Fibroblast of skin of scalp (primary cell): ENCODE measurements at regions not wholly inside any gene's neighbourhood (a gene's known extent, or its start where the extent isn't known, plus 50 kb on each side); places are given as distances from the start of the nearest gene placed in this dataset.
"Not testable (repeated sequence)": the region's sequence is repeated elsewhere in the genome, so short reads cannot be mapped to it uniquely, and the experiment has no call there.

Experiments used
- DNase-seq: peaks from one replicate; pipeline ENCODE4 v3.0.0-alpha.2; 2013

DNA sequence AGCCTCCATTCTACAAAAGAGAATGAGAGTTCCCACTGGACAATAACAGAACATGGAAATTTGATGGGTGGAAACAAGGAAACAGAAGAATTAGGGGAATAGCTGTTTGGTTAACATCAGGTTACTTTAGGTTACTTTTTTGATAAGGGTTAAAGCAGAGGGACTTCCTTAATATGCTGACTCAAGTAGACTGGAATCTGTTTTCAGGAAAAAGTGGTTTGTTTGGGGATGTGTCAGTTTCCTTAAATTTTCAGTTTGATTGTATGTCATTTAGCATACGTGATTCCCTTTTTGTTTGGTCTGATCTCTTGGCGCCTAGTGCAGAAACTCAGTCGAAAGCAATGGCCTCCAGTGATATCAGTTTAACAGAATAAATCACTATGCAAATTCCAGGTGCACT lies 411.8 kb upstream of the GRM7 start:
- DNase-seq = no peak

DNA sequence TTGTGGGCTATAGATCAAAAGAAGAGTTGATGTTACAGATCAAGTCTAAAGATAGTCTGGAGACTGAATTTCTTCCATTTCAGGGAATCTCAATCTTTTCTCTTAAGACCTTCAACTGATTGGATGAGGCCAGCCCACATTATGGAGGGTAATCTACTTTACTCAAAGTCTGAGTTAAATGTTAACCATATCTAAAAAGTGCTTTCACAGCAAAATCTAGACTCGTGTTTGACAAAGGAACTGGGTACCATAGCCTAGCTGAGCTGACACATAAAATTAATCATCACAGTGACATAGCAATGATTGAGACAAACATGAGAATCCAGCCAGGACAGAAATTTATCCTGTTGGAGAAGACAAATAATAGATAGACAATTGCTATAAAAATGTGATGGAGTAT lies 407.9 kb upstream of the GRM7 start:
- DNase-seq = no peak

DNA sequence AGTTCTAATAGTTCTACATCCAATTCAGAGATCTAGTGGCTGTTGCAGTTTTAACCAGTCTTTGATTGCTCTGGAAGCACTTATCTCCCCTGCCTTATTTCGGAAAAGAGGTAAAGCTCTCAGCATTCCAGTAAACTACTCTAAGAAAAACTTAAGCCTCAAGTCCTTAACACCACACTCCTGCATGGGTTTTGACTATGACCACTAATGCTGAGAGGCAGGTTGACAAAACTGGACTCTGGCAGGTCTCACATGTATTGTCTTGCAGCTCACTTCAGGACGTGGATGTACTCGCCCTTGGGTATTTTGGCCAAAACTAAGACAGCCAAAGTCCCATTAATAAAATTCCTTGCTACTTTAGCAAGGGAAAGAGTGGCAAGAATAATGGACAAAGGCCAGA lies 405.9 kb upstream of the GRM7 start:
- no peak for DNase-seq

DNA sequence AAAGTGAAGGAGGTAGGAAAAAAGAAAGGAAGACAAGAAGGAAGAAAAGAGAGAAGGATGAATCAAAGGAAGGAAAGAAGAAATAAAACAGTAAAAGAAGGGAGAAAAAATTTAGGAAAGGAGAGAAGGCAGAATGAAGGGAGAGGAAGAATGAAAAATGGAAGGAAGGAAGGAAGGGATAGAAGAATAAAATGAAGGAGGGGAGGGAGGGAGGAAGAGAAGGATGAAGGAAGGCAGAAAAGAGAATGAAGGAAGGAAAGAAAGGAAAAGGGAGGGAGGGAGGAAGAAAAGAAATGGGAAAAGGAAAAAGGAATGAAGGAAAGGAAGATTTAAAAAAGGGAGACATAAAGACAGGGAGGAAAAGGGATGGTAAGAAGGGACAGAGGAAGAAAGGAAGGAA lies 393.7 kb upstream of the GRM7 start:
- no peak for DNase-seq

DNA sequence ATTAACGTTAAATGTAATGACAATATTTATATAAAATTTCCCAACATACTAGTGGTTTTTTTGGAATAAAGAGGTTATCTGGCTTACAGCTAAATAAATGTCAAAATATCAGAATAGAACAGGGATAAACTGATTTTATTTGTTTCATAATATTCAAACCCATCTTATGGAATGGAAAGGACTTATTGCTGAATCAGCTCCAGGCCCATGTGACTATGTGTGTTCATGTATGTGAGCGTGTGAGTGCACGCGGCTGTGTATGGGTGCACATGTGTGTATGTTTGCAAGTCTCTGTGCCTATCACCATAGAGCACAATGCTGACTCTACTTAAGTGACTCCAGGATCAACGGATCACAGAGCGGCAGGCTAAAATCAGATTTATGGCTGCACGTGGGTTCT lies 392.3 kb upstream of the GRM7 start:
- no peak for DNase-seq

DNA sequence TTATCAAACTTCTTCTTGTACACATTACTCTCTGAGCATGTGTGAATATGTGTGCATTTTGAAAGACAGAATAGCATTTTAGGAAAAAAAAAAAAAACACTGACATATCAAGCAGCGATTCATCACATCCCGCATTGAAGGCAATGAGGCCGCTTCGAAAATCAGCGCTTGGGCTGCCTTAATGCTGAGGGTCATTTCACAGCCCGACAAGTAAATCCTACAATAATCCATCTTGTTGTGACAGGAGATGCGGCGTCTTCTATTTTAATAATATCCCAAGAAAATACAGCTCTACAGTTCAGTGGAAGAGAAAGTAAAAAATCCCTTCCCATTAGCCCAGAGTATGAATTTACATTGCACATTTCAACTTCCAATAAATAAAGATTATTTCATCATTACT lies 389.2 kb upstream of the GRM7 start:
- no peak for DNase-seq

DNA sequence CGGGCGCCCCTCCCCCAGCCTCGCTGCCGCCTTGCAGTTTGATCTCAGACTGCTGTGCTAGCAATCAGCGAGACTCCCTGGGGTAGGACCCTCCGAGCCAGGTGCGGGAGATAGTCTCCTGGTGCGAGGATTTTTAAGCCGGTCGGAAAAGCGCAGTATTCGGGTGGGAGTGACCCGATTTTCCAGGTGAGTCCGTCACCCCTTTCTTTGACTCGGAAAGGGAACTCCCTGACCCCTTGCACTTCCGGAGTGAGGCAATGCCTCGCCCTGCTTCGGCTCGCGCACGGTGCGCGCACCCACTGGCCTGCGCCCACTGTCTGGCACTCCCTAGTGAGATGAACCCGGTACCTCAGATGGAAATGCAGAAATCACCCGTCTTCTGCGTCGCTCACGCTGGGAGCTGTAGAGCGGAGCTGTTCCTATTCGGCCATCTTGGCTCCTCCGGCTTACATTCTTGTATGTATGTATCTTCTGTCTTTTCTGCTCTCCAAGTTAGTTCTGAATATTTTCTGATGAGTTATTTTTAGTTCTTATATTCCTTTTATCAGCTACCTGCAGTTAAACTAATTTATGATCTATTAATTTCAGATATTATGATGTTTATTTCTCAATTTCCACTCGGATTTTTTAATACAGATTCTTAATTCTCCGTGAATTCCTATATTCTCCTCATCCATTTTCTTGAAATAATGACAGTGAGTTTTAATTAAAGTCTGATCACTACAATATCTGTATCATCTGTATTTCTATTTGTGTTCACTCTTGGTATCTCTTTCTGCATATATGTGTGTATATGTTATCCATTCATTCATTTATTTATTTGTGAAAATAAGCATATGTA lies 370.2 kb upstream of the GRM7 start:
- DNase-seq = not testable (repeated sequence)

DNA sequence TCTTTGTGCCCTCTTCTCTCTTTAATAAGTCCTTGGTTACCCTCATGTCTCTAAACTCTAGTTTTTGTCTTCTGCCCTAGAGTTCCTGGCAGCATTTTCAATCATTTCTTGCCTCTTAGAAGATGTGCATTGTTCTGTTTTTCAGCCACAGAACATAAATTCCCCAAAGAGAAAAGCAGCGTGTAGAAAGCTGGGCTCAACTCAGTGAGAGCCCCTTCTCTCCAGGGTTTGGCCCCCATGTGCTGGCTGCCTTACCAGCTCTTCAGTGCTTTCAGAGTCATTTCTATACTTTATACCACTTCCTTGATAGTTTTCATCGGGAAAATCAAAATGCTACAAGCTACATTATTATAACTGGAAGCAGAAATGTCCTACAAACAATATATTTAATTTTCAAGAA lies 369.1 kb upstream of the GRM7 start:
- DNase-seq = no peak

DNA sequence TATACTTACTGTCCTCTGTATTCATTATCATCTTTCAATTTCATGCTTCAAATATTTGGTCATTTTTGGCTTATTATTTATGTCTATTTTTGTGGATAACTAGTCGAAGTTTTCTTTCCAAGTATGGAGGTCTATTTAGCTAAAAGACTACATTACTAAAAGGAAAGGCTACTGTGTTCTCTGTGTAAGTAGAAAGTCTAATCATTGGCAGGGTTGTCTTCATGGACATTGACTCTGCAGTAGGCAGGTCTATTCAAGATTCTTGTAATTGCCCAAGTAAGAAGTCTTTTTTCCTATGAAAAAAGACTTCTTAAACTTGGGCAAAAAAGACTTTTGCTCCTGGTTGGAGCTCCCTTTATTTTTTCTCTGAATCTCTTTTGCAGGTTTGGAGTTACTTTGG lies 368.6 kb upstream of the GRM7 start:
- DNase-seq = no peak

DNA sequence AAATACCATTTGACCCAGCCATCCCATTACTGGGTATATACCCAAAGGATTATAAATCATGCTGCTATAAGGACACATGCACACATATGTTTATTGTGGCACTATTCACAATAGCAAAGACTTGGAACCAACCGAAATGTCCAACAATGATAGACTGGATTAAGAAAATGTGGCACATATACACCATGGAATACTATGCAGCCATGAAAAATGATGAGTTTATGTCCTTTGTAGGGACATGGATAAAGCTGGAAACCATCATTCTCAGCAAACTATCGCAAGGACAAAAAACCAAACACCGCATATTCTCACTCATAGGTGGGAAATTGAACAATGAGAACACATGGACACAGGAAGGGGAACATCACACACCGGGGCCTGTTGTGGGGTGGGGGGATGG lies 362.0 kb upstream of the GRM7 start:
- DNase-seq = not testable (repeated sequence)

DNA sequence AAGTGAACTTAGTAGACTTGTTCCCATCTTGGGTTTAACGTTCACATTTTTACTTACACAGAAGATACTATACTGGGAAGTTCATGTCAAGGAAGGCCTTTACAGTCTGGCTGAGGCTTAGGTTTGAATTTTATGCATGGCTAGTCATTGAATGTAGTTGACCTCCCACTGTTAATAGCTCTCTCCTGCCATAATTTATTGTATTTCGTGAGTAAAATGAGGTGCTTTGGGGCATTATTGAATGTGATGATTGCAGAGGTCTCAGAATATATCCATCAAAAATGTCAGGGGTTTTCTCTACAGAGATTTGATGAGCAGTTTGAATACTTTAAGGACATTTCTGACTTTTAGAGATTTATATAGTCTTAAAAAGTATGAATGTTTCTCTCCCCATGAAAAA lies 356.6 kb upstream of the GRM7 start:
- no peak for DNase-seq

DNA sequence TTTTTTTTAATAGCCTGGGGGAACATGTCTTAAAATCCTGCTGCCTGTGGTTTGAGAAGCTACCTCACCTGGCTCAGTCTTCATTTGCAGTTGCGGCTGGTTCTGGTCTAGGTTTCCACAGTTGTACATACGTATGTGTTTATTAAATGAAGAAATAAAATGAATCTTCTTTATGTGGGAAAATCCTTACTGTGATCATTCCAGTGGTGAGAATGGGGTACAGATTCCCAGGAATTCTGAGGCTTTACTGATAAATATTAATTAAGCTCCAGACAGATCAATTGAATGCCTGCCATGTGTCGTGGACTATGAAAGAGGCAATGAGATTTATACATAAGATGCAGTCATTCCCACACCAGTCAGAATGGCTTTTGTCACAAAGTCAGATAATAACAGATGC lies 356.1 kb upstream of the GRM7 start:
- DNase-seq = no peak

DNA sequence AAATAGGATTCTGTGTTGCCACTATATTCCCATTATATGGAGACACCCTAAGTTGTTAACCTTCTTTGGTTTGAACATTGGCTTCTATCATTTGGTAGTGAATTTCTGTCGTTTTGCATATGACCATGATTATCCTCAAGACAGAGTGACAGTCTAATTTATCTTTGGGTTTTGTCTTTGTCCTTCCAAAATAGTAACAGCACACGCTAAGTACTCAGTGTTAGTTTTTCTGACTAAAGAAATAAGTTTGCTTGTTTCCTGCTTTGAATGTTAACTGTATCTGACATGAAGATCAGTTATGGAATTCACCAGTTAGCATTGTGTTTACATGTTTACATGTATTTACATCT lies 352.5 kb upstream of the GRM7 start:
- DNase-seq = no peak

DNA sequence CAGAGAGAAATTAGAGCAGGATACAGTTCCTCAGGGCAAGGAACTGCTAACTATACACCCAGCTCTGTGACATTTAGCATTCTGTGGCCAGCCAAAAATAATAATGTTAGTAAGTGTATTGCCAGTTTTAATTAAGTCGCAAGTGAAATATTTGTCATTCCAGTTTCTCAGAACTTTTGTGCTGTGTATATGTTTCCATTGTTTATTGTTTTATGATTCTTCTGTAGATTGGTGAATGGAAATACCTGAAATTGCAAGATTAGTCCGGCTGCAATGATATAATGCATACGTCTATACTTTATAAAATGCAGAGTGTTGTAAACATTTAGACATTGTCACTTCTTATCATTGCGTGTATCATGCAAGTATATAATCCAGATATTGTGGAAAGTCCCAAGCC lies 351.3 kb upstream of the GRM7 start:
- no peak for DNase-seq

DNA sequence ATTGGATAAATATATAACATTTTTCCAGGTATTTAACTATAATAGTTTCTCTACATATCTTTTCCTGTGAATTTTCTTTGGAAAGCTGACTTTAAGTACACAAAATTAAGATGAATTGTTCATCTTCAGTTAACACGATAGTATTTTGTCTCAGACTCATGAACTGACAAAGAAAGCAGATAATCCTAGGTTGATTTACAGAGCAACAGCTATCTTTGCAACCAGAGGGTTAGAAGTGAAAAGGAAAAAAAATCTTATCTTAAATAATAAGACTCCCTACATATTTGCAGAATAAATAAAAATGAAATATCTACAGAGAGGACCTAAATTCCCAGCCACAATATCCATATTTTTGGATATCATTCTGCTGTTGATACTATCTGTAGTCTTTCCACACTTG lies 350.2 kb upstream of the GRM7 start:
- no peak for DNase-seq

DNA sequence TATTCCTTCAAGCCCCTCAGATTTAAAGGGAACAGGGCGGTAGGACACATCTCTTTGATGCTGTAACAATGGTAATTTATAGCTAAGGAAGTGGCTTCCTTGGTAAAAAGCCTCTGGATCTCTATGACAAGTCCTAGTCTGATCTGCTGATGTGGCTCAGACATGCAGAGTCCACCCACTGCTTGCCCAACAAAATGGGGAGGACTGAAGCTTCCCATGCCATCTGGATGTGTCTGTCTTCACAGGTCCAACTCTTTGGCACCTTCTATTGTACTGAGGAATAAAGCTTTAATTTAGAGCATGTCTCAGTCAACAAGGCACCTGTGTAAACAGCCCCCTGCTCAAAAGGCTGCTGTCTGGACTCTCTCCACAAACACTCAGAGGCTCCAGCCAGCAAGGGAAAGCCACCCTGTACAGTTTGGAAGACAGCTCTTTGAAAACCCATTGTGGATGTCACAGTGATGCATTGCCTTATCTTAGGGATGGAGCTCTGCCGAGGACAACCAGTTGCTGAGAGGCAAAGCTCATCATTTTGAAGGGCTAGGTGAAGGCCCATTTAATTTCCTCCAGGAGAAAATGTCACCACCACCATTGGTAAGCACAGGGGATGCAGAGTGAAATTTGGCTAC lies 348.6 kb upstream of the GRM7 start:
- no peak for DNase-seq

DNA sequence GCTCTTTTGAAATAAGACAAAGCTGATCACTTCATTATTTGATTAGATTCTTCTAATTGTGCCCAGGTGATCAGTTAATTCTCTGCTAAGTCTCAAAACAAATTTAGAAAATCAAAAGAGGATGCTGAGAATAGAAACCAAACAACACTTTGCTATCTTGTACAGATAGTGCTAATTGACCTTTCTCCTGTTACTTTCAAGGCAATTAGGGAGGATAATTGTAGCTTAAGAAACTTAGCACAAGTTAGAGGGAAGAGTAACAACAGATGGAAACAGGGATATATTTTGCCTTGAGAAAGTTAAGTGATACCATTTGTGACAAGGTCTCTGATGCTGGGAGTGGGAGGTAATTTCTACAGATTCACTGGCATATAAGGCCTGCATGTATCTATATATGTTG lies 344.8 kb upstream of the GRM7 start:
- DNase-seq = no peak

DNA sequence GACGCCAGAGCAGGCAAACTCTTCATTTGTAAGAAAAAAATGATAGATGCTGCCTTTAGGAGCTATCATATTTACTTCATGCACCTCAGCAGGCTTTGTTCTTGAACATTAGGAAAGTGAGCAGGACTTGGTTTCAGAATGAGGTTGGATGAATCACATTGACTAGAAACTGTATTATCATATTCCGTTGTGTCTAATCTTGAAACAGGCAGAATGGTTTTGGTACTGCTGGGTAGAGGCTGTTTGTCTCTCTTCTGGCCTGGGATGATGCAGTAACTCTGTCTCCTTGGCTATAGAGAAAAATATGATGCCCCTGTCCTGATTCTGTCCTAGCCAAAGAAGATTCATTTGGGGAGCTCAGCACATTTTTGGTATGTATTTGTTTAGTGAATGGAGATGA lies 344.2 kb upstream of the GRM7 start:
- DNase-seq = no peak

DNA sequence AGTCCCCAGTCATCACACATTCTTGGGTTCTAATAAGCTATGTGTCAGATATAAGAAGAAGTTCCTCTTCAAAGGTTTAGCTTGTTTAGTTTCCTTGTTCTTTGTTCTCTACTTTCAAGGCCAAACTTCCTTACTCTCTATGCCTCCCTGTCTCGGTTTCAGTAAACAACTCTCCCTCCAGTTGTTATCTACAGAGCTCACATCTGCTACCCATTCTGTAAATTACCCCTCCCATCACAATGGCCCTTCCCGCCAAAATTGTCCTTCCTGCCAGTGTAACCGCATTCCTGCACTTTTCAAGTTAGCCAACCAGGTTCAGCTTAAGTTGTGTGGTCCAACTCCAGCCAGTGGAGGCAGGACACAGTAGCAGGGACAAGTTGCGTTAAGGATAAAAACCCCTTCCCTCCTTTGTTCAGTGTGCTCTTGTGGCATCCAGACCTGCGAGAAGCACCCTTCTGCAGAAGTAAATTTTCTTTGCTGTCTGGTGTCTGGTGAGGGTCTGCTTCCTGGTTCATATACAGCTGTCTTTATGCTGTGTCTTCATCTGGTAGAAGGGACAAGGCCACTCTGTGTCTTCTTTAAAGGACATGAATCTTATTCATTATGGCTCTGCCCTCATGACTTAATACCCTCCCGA lies 342.1 kb upstream of the GRM7 start:
- DNase-seq = no peak

DNA sequence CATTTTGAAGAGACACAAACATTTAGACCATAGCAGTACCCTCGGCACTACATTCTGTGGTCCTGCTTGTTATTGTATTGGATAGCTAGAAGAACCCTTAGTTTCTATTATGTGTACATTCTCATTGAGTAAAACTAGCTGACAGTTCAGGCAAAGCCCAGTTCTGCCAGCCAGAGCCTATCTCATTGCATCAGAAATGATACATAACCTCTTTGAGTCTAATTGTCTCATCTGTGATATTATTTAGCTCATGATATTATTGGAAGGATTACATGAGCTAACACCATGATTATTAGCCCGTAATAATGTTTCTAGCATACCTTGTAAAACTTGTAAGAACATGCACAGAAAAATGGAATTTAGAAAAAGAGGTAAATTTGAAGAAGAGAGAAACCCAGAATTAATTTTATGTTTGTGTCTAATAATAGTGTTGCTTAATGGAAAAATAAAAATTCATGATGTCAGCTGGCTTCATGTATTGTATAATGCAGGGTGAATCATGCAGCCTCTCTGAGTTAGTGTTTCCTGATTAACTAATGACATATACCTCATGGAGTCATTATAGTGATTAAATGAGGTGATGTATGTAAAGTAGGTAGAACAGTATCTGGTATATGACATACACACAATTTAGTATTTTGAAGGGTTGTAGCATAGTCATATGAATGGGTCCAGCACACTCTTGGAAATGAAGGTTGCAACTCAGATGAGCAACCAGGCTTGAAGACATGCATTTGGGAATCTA lies 339.4 kb upstream of the GRM7 start:
- DNase-seq = no peak

DNA sequence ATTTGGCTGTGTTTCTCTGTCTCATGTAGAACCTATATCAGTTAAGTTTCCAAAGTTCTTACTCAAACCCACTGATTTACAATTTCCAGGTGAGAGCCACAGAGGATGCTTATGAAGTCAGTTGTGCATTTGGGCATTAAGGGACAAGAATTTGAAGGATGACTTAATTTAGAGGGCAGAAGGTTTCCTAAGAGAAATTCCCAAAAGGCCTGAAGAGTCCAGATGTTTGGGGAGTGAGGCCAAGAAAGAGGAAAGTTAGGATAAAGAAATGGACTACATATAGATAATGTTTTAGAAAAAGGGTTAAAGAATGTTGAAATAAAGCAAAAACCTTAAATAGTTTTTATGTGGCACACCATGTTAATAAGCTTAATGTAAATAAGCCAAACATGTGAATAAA lies 338.7 kb upstream of the GRM7 start:
- no peak for DNase-seq

DNA sequence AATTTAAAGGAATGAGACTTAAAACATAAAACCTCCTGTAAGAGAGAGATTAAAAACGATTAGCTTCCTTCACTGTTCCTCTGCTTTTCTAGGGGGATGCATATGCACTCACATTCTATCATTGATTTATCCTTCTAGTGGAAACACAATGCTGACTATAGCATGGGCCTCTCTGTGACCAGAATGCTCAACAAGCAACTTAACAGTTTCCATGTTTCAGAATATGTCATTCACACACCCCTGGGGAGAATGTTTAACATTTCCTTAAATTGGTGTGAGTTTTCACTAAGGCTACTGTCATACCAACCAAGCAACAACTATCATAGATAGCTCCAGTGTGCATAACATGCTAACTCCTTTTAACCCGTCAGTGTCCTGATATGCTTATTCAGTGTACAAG lies 337.9 kb upstream of the GRM7 start:
- DNase-seq = no peak

DNA sequence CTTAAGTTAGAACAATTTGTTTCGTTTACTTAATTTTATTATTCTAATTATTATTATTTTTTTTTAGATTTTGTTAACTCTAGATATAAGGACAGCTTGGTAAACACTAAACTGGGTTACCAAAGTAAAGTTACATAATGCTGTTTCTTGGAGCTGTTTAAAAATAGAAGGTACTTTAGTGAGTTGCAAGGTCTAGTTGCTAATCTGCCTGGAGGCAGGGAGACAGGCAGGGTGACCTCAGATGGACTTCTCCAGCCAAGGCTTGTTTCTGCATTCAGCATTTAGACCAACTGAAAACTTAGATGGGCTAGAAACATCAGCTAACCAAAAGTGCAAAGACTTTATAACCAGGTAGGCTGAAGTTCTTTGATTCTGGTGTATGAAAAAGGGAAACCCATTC lies 336.4 kb upstream of the GRM7 start:
- no peak for DNase-seq

DNA sequence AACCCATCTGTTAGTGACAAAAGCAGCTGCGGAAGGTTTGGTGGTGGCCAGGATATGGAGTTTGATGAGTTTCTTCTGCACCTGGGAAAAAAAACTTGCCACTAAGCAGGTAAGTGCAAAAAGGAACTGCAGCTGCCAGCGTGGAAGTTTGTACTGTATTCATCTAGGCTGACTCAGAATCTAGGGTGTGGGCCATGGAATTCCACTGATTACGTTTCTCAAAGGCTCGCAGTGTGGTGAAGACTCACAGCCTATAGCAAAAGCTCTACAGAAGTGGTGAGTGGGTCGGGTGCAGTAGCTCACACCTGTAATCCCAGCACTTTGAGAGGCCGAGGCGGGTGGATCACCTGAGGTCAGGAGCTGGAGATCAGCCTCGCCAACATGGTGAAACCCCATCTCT lies 334.6 kb upstream of the GRM7 start:
- DNase-seq = no peak
